ENCODE measurements at regions not wholly inside any gene's neighbourhood (a gene's known extent, or its start where the extent isn't known, plus 50 kb on each side); places are given as distances from the start of the nearest gene placed in this dataset.

DNA sequence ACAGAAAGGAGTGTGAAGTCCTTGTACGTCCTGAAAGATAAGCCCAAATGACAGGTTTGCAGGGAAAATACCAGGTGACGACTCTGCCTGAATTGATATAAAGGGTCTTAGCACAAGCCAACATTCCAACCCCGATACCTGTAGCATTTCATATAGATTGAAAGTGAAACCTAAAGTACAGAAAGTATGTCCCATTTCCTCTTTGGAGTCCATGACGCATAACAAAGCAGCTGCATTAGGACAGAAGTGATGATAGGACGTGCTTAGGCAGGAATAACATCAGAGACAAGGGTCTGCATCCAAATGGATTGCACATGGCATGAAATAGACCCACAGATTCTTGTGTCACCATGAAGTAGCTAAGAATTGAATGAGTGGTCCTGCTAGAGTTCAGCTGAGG, 187.0 kb upstream of the ROBO1 start:
- Histone ChIP-seq H2AFZ (ENCODE audit: low read depth, low read length) (no peak overlapping the region), H3K79me2 (ENCODE audit: control insufficient read depth, insufficient read depth, low read length) (no peaks in the 10 kb centered on the region), H3K9me3 (replicated peaks; ENCODE audit: control insufficient read depth, insufficient read depth, low read depth, low read length) (no peaks in the 10 kb centered on the region), H3K4me2 (ENCODE audit: insufficient read depth, low read length) (no peak overlapping the region), H3K9ac (ENCODE audit: insufficient read depth in 1 of 2, low read depth in 2 of 2, low read length in 2 of 2) (no peak overlapping the region), H3K4me1 (replicated peaks in 1 of 2; ENCODE audit: control insufficient read depth in 2 of 2, insufficient read depth in 2 of 2, low read length in 2 of 2) (no peaks in the 10 kb centered on the region), H4K20me1 (replicated peaks; ENCODE audit: control insufficient read depth, insufficient read depth, low read length) (no peaks in the 10 kb centered on the region), H3K4me3 (no peak overlapping the region), H3K27ac (ENCODE audit: extremely low read depth, low read depth, low read length) (no peak overlapping the region), H3K9me1 (ENCODE audit: control insufficient read depth, insufficient read depth, low read length) (no peaks in the 10 kb centered on the region), H3K27me3 (ENCODE audit: control insufficient read depth in 2 of 2, insufficient read depth in 2 of 2, low read length in 2 of 2) (no peaks in the 10 kb centered on the region), H3K36me3 (ENCODE audit: control insufficient read depth, insufficient read depth, low read length) (no peaks in the 10 kb centered on the region)
- no peak for FAIRE-seq
- ChIA-PET CTCF (ENCODE audit: low intra/inter-chr PET ratio) (no interaction called here), POLR2A (no interaction called here)
- intact Hi-C loops (cut with micrococcal nuclease), result no loop called here
- DNase-seq (ENCODE audit: extremely low read depth in 1 of 4, low spot score in 3 of 4), result no peak
- 0% methylated on average over 5 of the region's 5 CpGs for WGBS (ENCODE audit: insufficient coverage, low coverage, missing lambda C conversion rate)
- no peak for ATAC-seq
- TF ChIP-seq, protein P1, sequence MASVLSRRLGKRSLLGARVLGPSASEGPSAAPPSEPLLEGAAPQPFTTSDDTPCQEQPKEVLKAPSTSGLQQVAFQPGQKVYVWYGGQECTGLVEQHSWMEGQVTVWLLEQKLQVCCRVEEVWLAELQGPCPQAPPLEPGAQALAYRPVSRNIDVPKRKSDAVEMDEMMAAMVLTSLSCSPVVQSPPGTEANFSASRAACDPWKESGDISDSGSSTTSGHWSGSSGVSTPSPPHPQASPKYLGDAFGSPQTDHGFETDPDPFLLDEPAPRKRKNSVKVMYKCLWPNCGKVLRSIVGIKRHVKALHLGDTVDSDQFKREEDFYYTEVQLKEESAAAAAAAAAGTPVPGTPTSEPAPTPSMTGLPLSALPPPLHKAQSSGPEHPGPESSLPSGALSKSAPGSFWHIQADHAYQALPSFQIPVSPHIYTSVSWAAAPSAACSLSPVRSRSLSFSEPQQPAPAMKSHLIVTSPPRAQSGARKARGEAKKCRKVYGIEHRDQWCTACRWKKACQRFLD (CRISPR knock-in tag; IDR thresholded peaks at IDR 0.05), result no peak
- no peak for TF ChIP-seq ZNF444 (CRISPR knock-in tag; IDR thresholded peaks at IDR 0.05)
- no peak for TF ChIP-seq LARP7 (IDR thresholded peaks at IDR 0.05)
- TF ChIP-seq CTCFL (IDR thresholded peaks at IDR 0.05; ENCODE audit: borderline replicate concordance, insufficient read depth, low read depth, low read length, poor library complexity, severe bottlenecking), result no peak
- no peak for TF ChIP-seq MECOM (CRISPR knock-in tag; IDR thresholded peaks at IDR 0.05)
- TF ChIP-seq ZNF217 (CRISPR knock-in tag; IDR thresholded peaks at IDR 0.05), result no peak
- TF ChIP-seq NCOA2 (IDR thresholded peaks at IDR 0.05; ENCODE audit: partially characterized antibody in 2 of 2), result no peak
- no peak for TF ChIP-seq MCM5 (IDR thresholded peaks at IDR 0.05; ENCODE audit: low read depth)
- TF ChIP-seq TEAD2 (tag; IDR thresholded peaks at IDR 0.05), result no peak
- no TSS peak for BruUV-seq (replicated peaks)
- in situ Hi-C loops (cut with MboI), result no loop called here

All from K562 (cell line).